Subcutaneous abdominal adipose tissue (tissue), 5 donors: ENCODE measurements at regions not wholly inside any gene's neighbourhood (a gene's known extent, or its start where the extent isn't known, plus 50 kb on each side); places are given as distances from the start of the nearest gene placed in this dataset.

Experiments
- H3K27ac ChIP-seq: one replicate; pipeline ENCODE4 v1.7.0; 2013; ENCODE audit warnings: low read depth, mild to moderate bottlenecking, inconsistent platforms, low read length, moderate library complexity
- H3K27me3 ChIP-seq, 5 donors: one replicate each; pipeline ENCODE4 v1.7.0; 2013; ENCODE audit warnings: low read length in 5 of 5, inconsistent platforms in 1 of 5; ENCODE audit not compliant: control insufficient read depth in 5 of 5, insufficient read depth in 4 of 5
- H3K36me3 ChIP-seq, 5 donors: one replicate each; pipeline ENCODE4 v1.7.0; 2013; ENCODE audit warnings: low read length in 5 of 5; ENCODE audit not compliant: control insufficient read depth in 5 of 5, insufficient read depth in 5 of 5
- H3K4me1 ChIP-seq, 5 donors: one replicate each; pipeline ENCODE4 v1.7.0; 2013; ENCODE audit warnings: low read length in 5 of 5, mild to moderate bottlenecking in 3 of 5, moderate library complexity in 1 of 5; ENCODE audit not compliant: control insufficient read depth in 5 of 5, insufficient read depth in 5 of 5
- H3K4me3 ChIP-seq, 5 donors: one replicate each; pipeline ENCODE4 v1.7.0; 2013; ENCODE audit warnings: low read length in 5 of 5, low read depth in 1 of 5
- H3K9ac ChIP-seq, 5 donors: one replicate each; pipeline ENCODE4 v1.7.0; 2013; ENCODE audit warnings: low read length in 5 of 5, mild to moderate bottlenecking in 4 of 5, moderate library complexity in 3 of 5
- H3K9me3 ChIP-seq, 5 donors: one replicate each; pipeline ENCODE4 v1.7.0; 2013; ENCODE audit warnings: low read length in 5 of 5; ENCODE audit not compliant: control insufficient read depth in 5 of 5
- donor health status: healthy.
- donor health status: healthy.
- donor health status: healthy.
- donor health status: healthy.
- donor health status: healthy.

- no peaks in the 10 kb centered on the region for H3K27me3 ChIP-seq
- H3K9ac ChIP-seq: no peak overlapping the region
- no peaks in the 10 kb centered on the region for H3K36me3 ChIP-seq
- no peak overlapping the region for H3K4me3 ChIP-seq
- H3K27ac ChIP-seq: no peak overlapping the region
- no peaks in the 10 kb centered on the region for H3K9me3 ChIP-seq
- H3K4me1 ChIP-seq: peaks cover 0 to 20% (median 0%) of the 10 kb centered on the region in 5 donors
Observed at GRCh38 chr5:52712354-52712753, 75.4 kb upstream of the ITGA1 start.

GRCh38 chr5:52725065-52725746 lies 62.5 kb upstream of the ITGA1 start:
- peaks cover 6 to 36% (median 18%) of the 10 kb centered on the region in 5 donors for H3K4me1 ChIP-seq
- peak overlapping the region; percentile 49 for H3K27ac ChIP-seq
- no peak overlapping the region for H3K9ac ChIP-seq
- H3K36me3 ChIP-seq: no peaks in the 10 kb centered on the region
- no peaks in the 10 kb centered on the region for H3K27me3 ChIP-seq
- H3K9me3 ChIP-seq: no peaks in the 10 kb centered on the region
- no peak overlapping the region for H3K4me3 ChIP-seq

- no peaks in the 10 kb centered on the region for H3K27me3 ChIP-seq
- peak overlapping the region; percentile 49 for H3K27ac ChIP-seq
- H3K9ac ChIP-seq: no peak overlapping the region
- H3K4me1 ChIP-seq: peaks cover 6 to 36% (median 18%) of the 10 kb centered on the region in 5 donors
- H3K4me3 ChIP-seq: no peak overlapping the region
- no peaks in the 10 kb centered on the region for H3K9me3 ChIP-seq
- H3K36me3 ChIP-seq: no peaks in the 10 kb centered on the region
Observed at GRCh38 chr5:52725808-52726207, 61.9 kb upstream of the ITGA1 start.

GRCh38 chr5:52727020-52727419 lies 60.7 kb upstream of the ITGA1 start:
- peak overlapping the region; percentile 60 for H3K27ac ChIP-seq

GRCh38 chr5:52727576-52727975 lies 60.1 kb upstream of the ITGA1 start:
- no peaks in the 10 kb centered on the region for H3K9me3 ChIP-seq
- no peaks in the 10 kb centered on the region for H3K27me3 ChIP-seq
- H3K4me3 ChIP-seq: peak overlapping the region in 2 of 5 donors; percentile 8 to 45
- peaks cover 6 to 36% (median 18%) of the 10 kb centered on the region in 5 donors for H3K4me1 ChIP-seq
- H3K36me3 ChIP-seq: no peaks in the 10 kb centered on the region
- H3K27ac ChIP-seq: peak overlapping the region; percentile 60
- peak overlapping the region in 2 of 5 donors; percentile 6 to 31 for H3K9ac ChIP-seq

More at GRCh38 chr5:52727020-52727419, 60.7 kb upstream of the ITGA1 start:
- Histone ChIP-seq H3K4me3 (no peak overlapping the region), H3K4me1 (peaks cover 6 to 36% (median 18%) of the 10 kb centered on the region in 5 donors), H3K27me3 (no peaks in the 10 kb centered on the region), H3K9me3 (no peaks in the 10 kb centered on the region), H3K36me3 (no peaks in the 10 kb centered on the region), H3K9ac (no peak overlapping the region)

- Histone ChIP-seq H3K27ac (peak overlapping the region; percentile 60), H3K27me3 (no peaks in the 10 kb centered on the region), H3K9ac (no peak overlapping the region)
Observed at GRCh38 chr5:52728224-52728623, 59.5 kb upstream of the ITGA1 start.

GRCh38 chr5:52728686-52729085 lies 59.0 kb upstream of the ITGA1 start:
- Histone ChIP-seq H3K27me3 (no peaks in the 10 kb centered on the region), H3K9ac (no peak overlapping the region), H3K27ac (peak overlapping the region; percentile 60), H3K36me3 (no peaks in the 10 kb centered on the region), H3K9me3 (no peaks in the 10 kb centered on the region), H3K4me3 (no peak overlapping the region), H3K4me1 (peaks cover 6 to 36% (median 18%) of the 10 kb centered on the region in 5 donors)

More at GRCh38 chr5:52728224-52728623, 59.5 kb upstream of the ITGA1 start:
- Histone ChIP-seq H3K9me3 (no peaks in the 10 kb centered on the region), H3K4me1 (peaks cover 6 to 36% (median 18%) of the 10 kb centered on the region in 5 donors), H3K4me3 (no peak overlapping the region), H3K36me3 (no peaks in the 10 kb centered on the region)

- Histone ChIP-seq H3K9me3 (no peaks in the 10 kb centered on the region), H3K4me3 (no peak overlapping the region)
Observed at GRCh38 chr5:52731274-52732027, 56.3 kb upstream of the ITGA1 start.

GRCh38 chr5:52734557-52734956 lies 53.2 kb upstream of the ITGA1 start:
- Histone ChIP-seq H3K4me3 (no peak overlapping the region), H3K27ac (no peak overlapping the region), H3K36me3 (no peaks in the 10 kb centered on the region), H3K27me3 (no peaks in the 10 kb centered on the region), H3K9ac (no peak overlapping the region), H3K4me1 (no peaks in the 10 kb centered on the region), H3K9me3 (peaks cover 0 to 2% (median 0%) of the 10 kb centered on the region in 5 donors)

More at GRCh38 chr5:52731274-52732027, 56.3 kb upstream of the ITGA1 start:
- no peak overlapping the region for H3K9ac ChIP-seq
- H3K4me1 ChIP-seq: peaks cover 6 to 19% (median 12%) of the 10 kb centered on the region in 5 donors
- no peaks in the 10 kb centered on the region for H3K27me3 ChIP-seq
- no peak overlapping the region for H3K27ac ChIP-seq
- H3K36me3 ChIP-seq: no peaks in the 10 kb centered on the region

GRCh38 chr5:52735139-52735538 lies 52.6 kb upstream of the ITGA1 start:
- no peaks in the 10 kb centered on the region for H3K36me3 ChIP-seq
- H3K27ac ChIP-seq: no peak overlapping the region
- no peak overlapping the region for H3K4me3 ChIP-seq
- no peak overlapping the region for H3K9ac ChIP-seq
- peaks cover 0 to 2% (median 0%) of the 10 kb centered on the region in 5 donors for H3K9me3 ChIP-seq
- H3K27me3 ChIP-seq: no peaks in the 10 kb centered on the region
- H3K4me1 ChIP-seq: peaks cover 0 to 2% (median 0%) of the 10 kb centered on the region in 5 donors
